ENCODE measurements at regions not wholly inside any gene's neighbourhood (a gene's known extent, or its start where the extent isn't known, plus 50 kb on each side); places are given as distances from the start of the nearest gene placed in this dataset.

DNA sequence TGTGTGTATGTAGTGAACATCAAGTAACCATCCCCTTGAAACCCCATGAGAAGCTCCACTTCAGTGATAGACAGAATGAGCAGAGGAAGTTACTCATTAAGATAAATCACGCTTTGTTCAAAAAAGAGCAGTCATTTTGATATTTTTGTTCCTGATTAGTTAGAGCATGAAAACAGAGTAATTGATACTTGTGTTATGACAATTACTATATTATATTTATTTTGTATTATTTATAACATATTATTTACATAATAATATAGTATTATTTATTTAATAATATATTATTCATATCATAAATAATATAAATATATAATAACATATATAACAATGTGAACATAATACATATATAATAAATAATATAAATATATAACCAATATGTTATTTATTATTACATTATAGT lies 580.9 kb downstream of the SOX5 start:
- Histone ChIP-seq H3K27ac (no peak overlapping the region), H3K9me3 (0 out of 3 replicates have a peak, but pooled peaks cover 5% of the 10 kb centered on the region), H3K4me2 (no peak overlapping the region), H3K4me1 (no peaks in the 10 kb centered on the region), H3K4me3 (no peak overlapping the region)
- POLR2A ChIA-PET, result no interaction called here
- WGBS (ENCODE audit: missing lambda C conversion rate), result 0% methylated on average over 1 of the region's 1 CpG
- TF ChIP-seq CHD2 (IDR thresholded peaks at IDR 0.05; ENCODE audit: low read length, partially characterized antibody), result no peak
- TF ChIP-seq MAX (IDR thresholded peaks at IDR 0.05), result no peak
- no peak for TF ChIP-seq FOSL2 (IDR thresholded peaks at IDR 0.05)
- TF ChIP-seq FOSL2 (CRISPR knock-in tag; IDR thresholded peaks at IDR 0.05), result no peak
- no peak for TF ChIP-seq JUNB (IDR thresholded peaks at IDR 0.05)
- TF ChIP-seq BCL3 (IDR thresholded peaks at IDR 0.05), result no peak
- TF ChIP-seq RNF2 (IDR thresholded peaks at IDR 0.05; ENCODE audit: borderline replicate concordance, low read depth), result no peak
- DNase-seq (ENCODE audit: low read depth in 1 of 2, low spot score in 1 of 2) (no peak), FAIRE-seq (no peak), ATAC-seq (no peak)
- CTCF ChIA-PET, result no interaction called here

DNA sequence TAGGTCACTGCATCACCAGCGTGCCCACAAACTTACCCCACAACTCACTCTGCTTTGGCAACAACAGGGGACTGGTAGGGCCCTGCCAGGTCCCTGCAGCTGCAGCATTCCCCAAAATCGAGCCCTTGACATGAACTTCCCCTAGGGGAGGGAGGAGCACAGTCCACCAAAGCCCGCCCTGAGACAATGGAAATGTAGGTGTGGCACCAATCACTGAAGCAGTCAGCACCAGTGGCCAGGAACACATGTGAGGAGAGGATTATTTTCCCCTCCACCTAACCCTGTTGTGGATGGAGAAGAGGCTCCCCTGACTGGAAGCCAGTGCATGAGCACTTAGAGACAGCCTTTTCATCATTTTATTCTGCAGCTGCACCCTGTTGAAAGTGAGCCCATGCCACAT lies 573.8 kb downstream of the SOX5 start:
- WGBS (ENCODE audit: missing lambda C conversion rate), result 0% methylated on average over 1 of the region's 3 CpGs
- H3K4me3 ChIP-seq, result no peak overlapping the region
- POLR2A ChIA-PET, result no interaction called here

GRCh38 chr12:23376238-23376637 lies 573.2 kb downstream of the SOX5 start:
- no peak overlapping the region for H3K4me3 ChIP-seq
- POLR2A ChIA-PET, result no interaction called here
- H3K4me2 ChIP-seq, result no peak overlapping the region
- no peaks in the 10 kb centered on the region; the same call in 2 of the 3 replicates for H3K9me3 ChIP-seq
- 17% methylated on average over 3 of the region's 3 CpGs for whole genome bisulfite sequencing (ENCODE audit: missing lambda C conversion rate)
- no peak for ATAC-seq
- CTCF ChIA-PET, result interaction anchor here (0.9 kb wide), 1 partner anchor 520 kb away, joined by 3 read pairs; no protein-coding TSS in a partner anchor
- no peak overlapping the region for H3K27ac ChIP-seq
- H3K4me1 ChIP-seq, result no peaks in the 10 kb centered on the region
- FAIRE-seq, result no peak
- no peak for DNase-seq (ENCODE audit: low read depth in 1 of 2, low spot score in 1 of 2)
- TF ChIP-seq JUNB (IDR thresholded peaks at IDR 0.05) (no peak), MAX (IDR thresholded peaks at IDR 0.05) (no peak), RAD21 (conservative IDR thresholded peaks at IDR 0.05 in 1 of 2, IDR thresholded peaks at IDR 0.05 in 1 of 2) (no peak), ZFP36 (IDR thresholded peaks at IDR 0.05; ENCODE audit: borderline replicate concordance, partially characterized antibody) (no peak), PHF8 (IDR thresholded peaks at IDR 0.05; ENCODE audit: borderline replicate concordance, low read depth) (no peak), SREBF2 (IDR thresholded peaks at IDR 0.05) (no peak), CBX8 (IDR thresholded peaks at IDR 0.05) (no peak), NR3C1 (IDR thresholded peaks at IDR 0.05) (no peak), SMC3 (IDR thresholded peaks at IDR 0.05) (no peak), ESRRA (IDR thresholded peaks at IDR 0.05; ENCODE audit: borderline replicate concordance, low read length) (no peak), ZSCAN20 (CRISPR knock-in tag; IDR thresholded peaks at IDR 0.05) (no peak), CBX2 (IDR thresholded peaks at IDR 0.05; ENCODE audit: borderline replicate concordance, low read depth) (no peak), HDAC2 (IDR thresholded peaks at IDR 0.05) (no peak), JUN (IDR thresholded peaks at IDR 0.05) (no peak), PBX3 (IDR thresholded peaks at IDR 0.05) (no peak)
- TF ChIP-seq, protein P1, sequence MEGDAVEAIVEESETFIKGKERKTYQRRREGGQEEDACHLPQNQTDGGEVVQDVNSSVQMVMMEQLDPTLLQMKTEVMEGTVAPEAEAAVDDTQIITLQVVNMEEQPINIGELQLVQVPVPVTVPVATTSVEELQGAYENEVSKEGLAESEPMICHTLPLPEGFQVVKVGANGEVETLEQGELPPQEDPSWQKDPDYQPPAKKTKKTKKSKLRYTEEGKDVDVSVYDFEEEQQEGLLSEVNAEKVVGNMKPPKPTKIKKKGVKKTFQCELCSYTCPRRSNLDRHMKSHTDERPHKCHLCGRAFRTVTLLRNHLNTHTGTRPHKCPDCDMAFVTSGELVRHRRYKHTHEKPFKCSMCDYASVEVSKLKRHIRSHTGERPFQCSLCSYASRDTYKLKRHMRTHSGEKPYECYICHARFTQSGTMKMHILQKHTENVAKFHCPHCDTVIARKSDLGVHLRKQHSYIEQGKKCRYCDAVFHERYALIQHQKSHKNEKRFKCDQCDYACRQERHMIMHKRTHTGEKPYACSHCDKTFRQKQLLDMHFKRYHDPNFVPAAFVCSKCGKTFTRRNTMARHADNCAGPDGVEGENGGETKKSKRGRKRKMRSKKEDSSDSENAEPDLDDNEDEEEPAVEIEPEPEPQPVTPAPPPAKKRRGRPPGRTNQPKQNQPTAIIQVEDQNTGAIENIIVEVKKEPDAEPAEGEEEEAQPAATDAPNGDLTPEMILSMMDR (IDR thresholded peaks at IDR 0.05), result no peak

More for the DNA sequence above, 573.8 kb downstream of the SOX5 start:
- TF ChIP-seq CHD4 (IDR thresholded peaks at IDR 0.05; ENCODE audit: borderline replicate concordance) (no peak), NPAS2 (CRISPR knock-in tag; IDR thresholded peaks at IDR 0.05; ENCODE audit: borderline replicate concordance) (no peak), FOSL2 (IDR thresholded peaks at IDR 0.05) (no peak), FOSL2 (CRISPR knock-in tag; IDR thresholded peaks at IDR 0.05) (no peak), HOXB5 (CRISPR knock-in tag; IDR thresholded peaks at IDR 0.05) (no peak), TP53 (CRISPR knock-in tag; IDR thresholded peaks at IDR 0.05) (no peak), ZC3H11A (IDR thresholded peaks at IDR 0.05) (no peak), FOSB (CRISPR knock-in tag; IDR thresholded peaks at IDR 0.05) (no peak), ESRRA (IDR thresholded peaks at IDR 0.05; ENCODE audit: borderline replicate concordance, low read length) (no peak), KDM1A (IDR thresholded peaks at IDR 0.05; ENCODE audit: low read depth) (no peak), ZSCAN20 (CRISPR knock-in tag; IDR thresholded peaks at IDR 0.05) (no peak), BCL3 (IDR thresholded peaks at IDR 0.05) (no peak), ZNF302 (CRISPR knock-in tag; IDR thresholded peaks at IDR 0.05) (no peak), BHLHE40 (IDR thresholded peaks at IDR 0.05; ENCODE audit: low read depth, low read length) (no peak), GATA3 (IDR thresholded peaks at IDR 0.05; ENCODE audit: borderline replicate concordance) (no peak), MYC (IDR thresholded peaks at IDR 0.05; ENCODE audit: borderline replicate concordance, low read length) (no peak)
- TF ChIP-seq, protein P2, sequence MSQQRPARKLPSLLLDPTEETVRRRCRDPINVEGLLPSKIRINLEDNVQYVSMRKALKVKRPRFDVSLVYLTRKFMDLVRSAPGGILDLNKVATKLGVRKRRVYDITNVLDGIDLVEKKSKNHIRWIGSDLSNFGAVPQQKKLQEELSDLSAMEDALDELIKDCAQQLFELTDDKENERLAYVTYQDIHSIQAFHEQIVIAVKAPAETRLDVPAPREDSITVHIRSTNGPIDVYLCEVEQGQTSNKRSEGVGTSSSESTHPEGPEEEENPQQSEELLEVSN (IDR thresholded peaks at IDR 0.05; ENCODE audit: borderline replicate concordance, low read depth), result no peak
- ATAC-seq (no peak), FAIRE-seq (no peak), DNase-seq (ENCODE audit: low read depth in 1 of 2, low spot score in 1 of 2) (no peak)
- Histone ChIP-seq H3K4me1 (no peaks in the 10 kb centered on the region), H3K27ac (no peak overlapping the region), H3K4me2 (no peak overlapping the region), H3K9me3 (no peaks in the 10 kb centered on the region; the same call in 2 of the 3 replicates)
- CTCF ChIA-PET, result interaction anchor here (0.9 kb wide), 1 partner anchor 519 kb away, joined by 3 read pairs; no protein-coding TSS in a partner anchor

Data from A549 (cell line).